PC-9 (cell line): ENCODE measurements at regions not wholly inside any gene's neighbourhood (a gene's known extent, or its start where the extent isn't known, plus 50 kb on each side); places are given as distances from the start of the nearest gene placed in this dataset.

Source experiments
- BruUV-seq: library from RNA; stranded (reverse); fragments of 400-500 nt; replicated peaks from 2 replicates; lab custom pipeline; 2021; lab: Mats Ljungman, UMichigan
- CTCF ChIA-PET: fragments of 300-600 bp; sonication (Branson Sonifier 250); formaldehyde crosslinking; loops from one replicate; lab custom pipeline; 2022; ENCODE audit warnings: antibody characterized with exemption; lab: Charles Lee
- POLR2A ChIA-PET: fragments of 300-600 bp; sonication (Branson Sonifier 250); formaldehyde crosslinking; loops from one replicate; lab custom pipeline; 2022; ENCODE audit warnings: antibody characterized with exemption; ENCODE audit not compliant: unreplicated experiment; lab: Charles Lee
- DNase-seq, 2 experiments: peaks; one replicate each; pipeline versions ENCODE4 v3.0.0 to v3.0.0-alpha.2; 2015 to 2022; ENCODE audit warnings: mixed read lengths in 1 of 2
- H2AFZ ChIP-seq: fragments of 200-600 bp; sonication (generic); 2 replicates; pipeline ENCODE4 v1.8.1; 2017; ENCODE audit warnings: antibody characterized with exemption
- H3F3A ChIP-seq: fragments of 200-600 bp; sonication (generic); 2 replicates; pipeline ENCODE4 v1.8.1; 2017; ENCODE audit warnings: antibody characterized with exemption, mild to moderate bottlenecking, low read depth; ENCODE audit not compliant: insufficient read depth
- H3K27ac ChIP-seq: fragments of 200-600 bp; sonication (generic); 2 replicates; pipeline ENCODE4 v1.6.1; 2016; ENCODE audit warnings: mixed run types
- H3K27me3 ChIP-seq: fragments of 200-600 bp; sonication (generic); 2 replicates; pipeline ENCODE4 v1.6.1; 2016; ENCODE audit warnings: low read depth, mixed run types; ENCODE audit not compliant: insufficient read depth
- H3K36me3 ChIP-seq: fragments of 200-600 bp; sonication (generic); 2 replicates; pipeline ENCODE4 v1.6.1; 2016; ENCODE audit warnings: low read depth, mixed run types
- H3K4me1 ChIP-seq: fragments of 200-600 bp; sonication (generic); replicated peaks from 2 replicates; pipeline ENCODE4 v1.6.1; 2016; ENCODE audit warnings: mixed run types; ENCODE audit not compliant: insufficient read depth
- H3K4me2 ChIP-seq: fragments of 200-600 bp; sonication (generic); 2 replicates; pipeline ENCODE4 v1.6.1; 2017; ENCODE audit warnings: mixed run types
- H3K4me3 ChIP-seq: fragments of 200-600 bp; sonication (generic); 2 replicates; pipeline ENCODE4 v1.6.1; 2016; ENCODE audit warnings: mixed run types
- H3K79me2 ChIP-seq: fragments of 200-600 bp; sonication (generic); 2 replicates; pipeline ENCODE4 v1.6.1; 2017; ENCODE audit warnings: low read depth, mixed run types
- H3K9me2 ChIP-seq: fragments of 200-600 bp; sonication (generic); 2 replicates; pipeline ENCODE4 v1.8.1; 2017; ENCODE audit warnings: mild to moderate bottlenecking; ENCODE audit not compliant: insufficient read depth
- H3K9me3 ChIP-seq: fragments of 200-600 bp; sonication (generic); 2 replicates; pipeline ENCODE4 v1.8.1; 2016; ENCODE audit warnings: low read depth; ENCODE audit not compliant: insufficient read depth
- H4K20me1 ChIP-seq: fragments of 200-600 bp; sonication (generic); 2 replicates; pipeline ENCODE4 v1.8.1; 2017; ENCODE audit not compliant: insufficient read depth
- CTCF ChIP-seq: fragments of 200-600 bp; sonication (generic); conservative IDR thresholded peaks from 2 replicates; pipeline ENCODE4 v1.6.1; 2017; ENCODE audit warnings: mixed run types, antibody characterized with exemption, mild to moderate bottlenecking, moderate library complexity
- EZH2 ChIP-seq: fragments of 200-600 bp; sonication (generic); IDR thresholded peaks from 2 replicates; pipeline ENCODE4 v1.8.0; 2017; ENCODE audit warnings: antibody characterized with exemption, low read depth
- intact Hi-C: fragments of 100-400 bp; cut with micrococcal nuclease; formaldehyde crosslinking; loops from one replicate; pipeline ENCODE4 v1.10.0; 2022; ENCODE audit not compliant: unreplicated experiment

GRCh38 chr17:73986641-73987177, 216.8 kb upstream of the RPL38 start:
- Histone ChIP-seq H3K27ac (no peak overlapping the region), H3K9me2 (no peaks in the 10 kb centered on the region), H2AFZ (no peak overlapping the region), H3K4me2 (no peak overlapping the region), H3K4me3 (no peak overlapping the region), H3F3A (no peaks in the 10 kb centered on the region), H3K4me1 (no peaks in the 10 kb centered on the region), H3K27me3 (peaks cover 67% of the 10 kb centered on the region), H3K79me2 (no peaks in the 10 kb centered on the region), H3K9me3 (no peaks in the 10 kb centered on the region), H3K36me3 (no peaks in the 10 kb centered on the region), H4K20me1 (no peaks in the 10 kb centered on the region)
- TF ChIP-seq CTCF (no peak), EZH2 (no peak)
- intact Hi-C loops: no loop called here
- ChIA-PET CTCF (no interaction called here), POLR2A (no interaction called here)
- no TSS peak for BruUV-seq
- DNase-seq: no peak

- Histone ChIP-seq H3K9me3 (no peaks in the 10 kb centered on the region), H3K27me3 (peaks cover 63% of the 10 kb centered on the region)
Observed at GRCh38 chr17:73987395-73987794, 216.1 kb upstream of the RPL38 start.

GRCh38 chr17:73987845-73988509, 215.5 kb upstream of the RPL38 start:
- peaks cover 63% of the 10 kb centered on the region for H3K27me3 ChIP-seq
- no peak overlapping the region for H3K4me3 ChIP-seq
- CTCF ChIA-PET: no interaction called here
- no peaks in the 10 kb centered on the region for H3F3A ChIP-seq
- intact Hi-C loops: no loop called here
- H4K20me1 ChIP-seq: no peaks in the 10 kb centered on the region
- no TSS peak for BruUV-seq
- no peak overlapping the region for H3K27ac ChIP-seq
- no peaks in the 10 kb centered on the region for H3K9me3 ChIP-seq
- no peaks in the 10 kb centered on the region for H3K9me2 ChIP-seq
- TF ChIP-seq CTCF: no peak
- H3K36me3 ChIP-seq: no peaks in the 10 kb centered on the region
- no peak overlapping the region for H3K4me2 ChIP-seq
- no peak overlapping the region for H2AFZ ChIP-seq
- no peak for DNase-seq
- POLR2A ChIA-PET: interaction anchor here (0.7 kb wide), 1 partner anchor 58 kb away, joined by 3 read pairs; no protein-coding TSS in a partner anchor
- H3K79me2 ChIP-seq: no peaks in the 10 kb centered on the region
- no peaks in the 10 kb centered on the region for H3K4me1 ChIP-seq

More at GRCh38 chr17:73987395-73987794, 216.1 kb upstream of the RPL38 start:
- DNase-seq: no peak
- Histone ChIP-seq H3K79me2 (no peaks in the 10 kb centered on the region), H3K4me2 (no peak overlapping the region), H3F3A (no peaks in the 10 kb centered on the region), H2AFZ (no peak overlapping the region), H3K27ac (no peak overlapping the region), H3K4me1 (no peaks in the 10 kb centered on the region), H3K36me3 (no peaks in the 10 kb centered on the region), H3K4me3 (no peak overlapping the region), H4K20me1 (no peaks in the 10 kb centered on the region), H3K9me2 (no peaks in the 10 kb centered on the region)
- intact Hi-C loops: no loop called here
- ChIA-PET CTCF (no interaction called here), POLR2A (interaction anchor here (0.7 kb wide), 1 partner anchor 57 kb away, joined by 3 read pairs; no protein-coding TSS in a partner anchor)
- no TSS peak for BruUV-seq
- no peak for TF ChIP-seq CTCF
- TF ChIP-seq EZH2: no peak
